Panc1 (cell line): ENCODE measurements at regions not wholly inside any gene's neighbourhood (a gene's known extent, or its start where the extent isn't known, plus 50 kb on each side); places are given as distances from the start of the nearest gene placed in this dataset.

Experiments used
- ATAC-seq: fragments of 200-7000 bp; cut with Tn5 transposase; 2 replicates; pipeline ENCODE4 v1.9.1; 2020; ENCODE audit warnings: mild to moderate bottlenecking, moderate library complexity
- BruUV-seq: library from RNA; stranded (reverse); fragments of 400-500 nt; replicated peaks from 2 replicates; lab custom pipeline; 2021; lab: Mats Ljungman, UMichigan
- CTCF ChIA-PET: fragments of 300-600 bp; sonication (Branson Sonifier 250); formaldehyde crosslinking; loops from one replicate; lab custom pipeline; 2022; ENCODE audit warnings: antibody characterized with exemption; lab: Charles Lee
- POLR2A ChIA-PET: fragments of 300-600 bp; sonication (Branson Sonifier 250); formaldehyde crosslinking; loops from one replicate; lab custom pipeline; 2022; ENCODE audit warnings: antibody characterized with exemption; lab: Charles Lee
- DNase-seq: peaks from one replicate; pipeline ENCODE4 v3.0.0-alpha.2; 2010; ENCODE audit warnings: low read depth, low spot score
- H3K27ac ChIP-seq: 2 replicates; pipeline ENCODE4 v1.5.1; 2011; ENCODE audit warnings: mild to moderate bottlenecking, low read length, inconsistent platforms
- H3K27me3 ChIP-seq: fragments of 200-500 bp; sonication (Bioruptor generic); 2 replicates; pipeline ENCODE4 v1.6.0; 2014; ENCODE audit warnings: low read length, inconsistent platforms; ENCODE audit not compliant: control insufficient read depth, insufficient read depth
- H3K36me3 ChIP-seq: fragments of 200-500 bp; sonication (Bioruptor generic); 2 replicates; pipeline ENCODE4 v1.5.1; 2014; ENCODE audit warnings: inconsistent platforms, mild to moderate bottlenecking, low read length, moderate library complexity; ENCODE audit not compliant: control insufficient read depth, insufficient read depth
- H3K4me1 ChIP-seq: 2 replicates; pipeline ENCODE4 v1.5.1; 2011; ENCODE audit warnings: inconsistent platforms, mild to moderate bottlenecking, low read length, moderate library complexity; ENCODE audit not compliant: control insufficient read depth, insufficient read depth
- H3K4me3 ChIP-seq, 2 experiments: 2 replicates each; pipeline ENCODE4 v1.5.1; 2011 to 2012; ENCODE audit warnings: low read depth in 2 of 2, low read length in 2 of 2, mild to moderate bottlenecking in 2 of 2, inconsistent platforms in 1 of 2, moderate library complexity in 1 of 2
- H3K9me3 ChIP-seq: fragments of 200-500 bp; sonication (Bioruptor generic); 2 replicates; pipeline ENCODE4 v1.5.1; 2014; ENCODE audit warnings: low read depth, mild to moderate bottlenecking, inconsistent platforms, low read length, moderate library complexity; ENCODE audit not compliant: control insufficient read depth, insufficient read depth
- CTCF ChIP-seq: fragments of 450-650 bp; IDR thresholded peaks from 2 replicates; pipeline ENCODE4 v1.5.1; 2017; ENCODE audit warnings: mild to moderate bottlenecking
- POLR2AphosphoS5 ChIP-seq: IDR thresholded peaks from 2 replicates; pipeline ENCODE4 v1.6.1; 2012; ENCODE audit warnings: mild to moderate bottlenecking, low read depth, low read length, moderate library complexity
- SIN3A ChIP-seq: IDR thresholded peaks from 2 replicates; pipeline ENCODE4 v1.6.1; 2012; ENCODE audit warnings: low read depth, mild to moderate bottlenecking, low read length, moderate library complexity, borderline replicate concordance; ENCODE audit not compliant: insufficient read depth
- TCF7L2 ChIP-seq: IDR thresholded peaks from 2 replicates; pipeline ENCODE4 v1.6.1; 2011; ENCODE audit warnings: mild to moderate bottlenecking, low read depth, low read length, inconsistent platforms
- in situ Hi-C: cut with HindIII; loops from 2 replicates; pipeline ENCODE4 v1.10.0; 2016; ENCODE audit warnings: low sequenced_read_pairs, low pct_unique_long_range_greater_than_20kb
- intact Hi-C: fragments of 100-400 bp; cut with micrococcal nuclease; formaldehyde crosslinking; loops from one replicate; pipeline ENCODE4 v1.10.0; 2022; ENCODE audit not compliant: unreplicated experiment
- TF ChIP-seq, protein P1 (sequence below), 2 experiments: IDR thresholded peaks; 2 replicates each; pipeline ENCODE4 v1.6.1; 2011 to 2012; ENCODE audit warnings: low read depth in 2 of 2, control low read depth in 1 of 2, low read length in 1 of 2, mild to moderate bottlenecking in 1 of 2, moderate library complexity in 1 of 2; ENCODE audit not compliant: insufficient read depth in 1 of 2

GRCh38 chr13:50410921-50411746 is 395.9 kb downstream of the KCNRG start:
- Histone ChIP-seq H3K36me3 (no peaks in the 10 kb centered on the region), H3K27me3 (no peaks in the 10 kb centered on the region), H3K27ac (peak overlapping the region; percentile 76), H3K4me1 (peaks cover 22% of the 10 kb centered on the region), H3K4me3 (no peak overlapping the region), H3K9me3 (no peaks in the 10 kb centered on the region)
- ATAC-seq (peak; percentile 94), DNase-seq (peak; percentile 32)
- in situ Hi-C loops, result no loop called here
- ChIA-PET CTCF (no interaction called here), POLR2A (no interaction called here)
- BruUV-seq, result no TSS peak
- no peak for TF ChIP-seq CTCF
- TF ChIP-seq, protein P1, sequence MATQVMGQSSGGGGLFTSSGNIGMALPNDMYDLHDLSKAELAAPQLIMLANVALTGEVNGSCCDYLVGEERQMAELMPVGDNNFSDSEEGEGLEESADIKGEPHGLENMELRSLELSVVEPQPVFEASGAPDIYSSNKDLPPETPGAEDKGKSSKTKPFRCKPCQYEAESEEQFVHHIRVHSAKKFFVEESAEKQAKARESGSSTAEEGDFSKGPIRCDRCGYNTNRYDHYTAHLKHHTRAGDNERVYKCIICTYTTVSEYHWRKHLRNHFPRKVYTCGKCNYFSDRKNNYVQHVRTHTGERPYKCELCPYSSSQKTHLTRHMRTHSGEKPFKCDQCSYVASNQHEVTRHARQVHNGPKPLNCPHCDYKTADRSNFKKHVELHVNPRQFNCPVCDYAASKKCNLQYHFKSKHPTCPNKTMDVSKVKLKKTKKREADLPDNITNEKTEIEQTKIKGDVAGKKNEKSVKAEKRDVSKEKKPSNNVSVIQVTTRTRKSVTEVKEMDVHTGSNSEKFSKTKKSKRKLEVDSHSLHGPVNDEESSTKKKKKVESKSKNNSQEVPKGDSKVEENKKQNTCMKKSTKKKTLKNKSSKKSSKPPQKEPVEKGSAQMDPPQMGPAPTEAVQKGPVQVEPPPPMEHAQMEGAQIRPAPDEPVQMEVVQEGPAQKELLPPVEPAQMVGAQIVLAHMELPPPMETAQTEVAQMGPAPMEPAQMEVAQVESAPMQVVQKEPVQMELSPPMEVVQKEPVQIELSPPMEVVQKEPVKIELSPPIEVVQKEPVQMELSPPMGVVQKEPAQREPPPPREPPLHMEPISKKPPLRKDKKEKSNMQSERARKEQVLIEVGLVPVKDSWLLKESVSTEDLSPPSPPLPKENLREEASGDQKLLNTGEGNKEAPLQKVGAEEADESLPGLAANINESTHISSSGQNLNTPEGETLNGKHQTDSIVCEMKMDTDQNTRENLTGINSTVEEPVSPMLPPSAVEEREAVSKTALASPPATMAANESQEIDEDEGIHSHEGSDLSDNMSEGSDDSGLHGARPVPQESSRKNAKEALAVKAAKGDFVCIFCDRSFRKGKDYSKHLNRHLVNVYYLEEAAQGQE (IDR thresholded peaks at IDR 0.05; ENCODE audit: insufficient read depth in 1 of 2, low read depth in 2 of 2, low read length in 1 of 2), result no peak
- TF ChIP-seq SIN3A, result no peak
- peak; percentile 46; the same call in 1 of the 2 replicates for TF ChIP-seq POLR2AphosphoS5
- peak; percentile 86 for TF ChIP-seq TCF7L2
- intact Hi-C loops, result no loop called here

DNA sequence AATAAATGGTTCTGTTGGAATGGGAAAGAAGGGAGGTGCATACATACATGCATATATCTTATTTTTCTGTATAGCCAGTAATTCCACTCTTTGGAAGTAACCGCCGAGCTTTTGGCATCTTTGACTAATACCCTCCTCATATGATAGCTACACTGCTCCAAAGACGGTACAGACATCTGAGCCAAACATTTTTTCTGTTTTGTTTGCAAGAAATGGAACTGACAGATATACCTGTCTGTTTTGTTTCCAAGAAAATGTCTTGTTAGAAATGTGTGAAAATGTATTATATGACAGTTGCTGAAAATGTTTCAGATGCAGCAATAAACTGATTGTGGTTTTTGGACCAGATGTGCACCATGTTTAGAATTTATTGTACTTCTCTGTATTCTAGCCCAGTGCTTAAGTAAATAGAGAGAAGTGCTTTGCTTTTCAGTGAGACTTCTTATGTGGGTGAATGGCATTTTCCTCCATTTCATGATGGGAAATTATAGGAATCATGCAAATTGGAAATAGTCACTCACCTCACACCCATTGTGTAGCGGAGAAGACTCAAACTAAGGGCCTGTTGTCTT is 396.9 kb downstream of the KCNRG start:
- Histone ChIP-seq H3K4me3 (no peak overlapping the region), H3K9me3 (no peaks in the 10 kb centered on the region), H3K36me3 (no peaks in the 10 kb centered on the region), H3K27ac (peak overlapping the region; percentile 49), H3K27me3 (no peaks in the 10 kb centered on the region), H3K4me1 (peaks cover 22% of the 10 kb centered on the region)
- no peak for DNase-seq
- TF ChIP-seq CTCF (no peak), SIN3A (no peak), POLR2AphosphoS5 (no peak)
- TF ChIP-seq, protein P1 (IDR thresholded peaks at IDR 0.05; ENCODE audit: insufficient read depth in 1 of 2, low read depth in 2 of 2, low read length in 1 of 2), result no peak
- ChIA-PET CTCF (no interaction called here), POLR2A (no interaction called here)
- intact Hi-C loops (no loop called here), in situ Hi-C loops (no loop called here)
- no peak for ATAC-seq
- BruUV-seq, result no TSS peak
